NCI-H2171 (cell line): ENCODE measurements at regions not wholly inside any gene's neighbourhood (a gene's known extent, or its start where the extent isn't known, plus 50 kb on each side); places are given as distances from the start of the nearest gene placed in this dataset.

ENCODE experiments used
- DNase-seq: peaks from one replicate; lab custom pipeline; 2025; lab: John Stamatoyannopoulos, UW

DNA sequence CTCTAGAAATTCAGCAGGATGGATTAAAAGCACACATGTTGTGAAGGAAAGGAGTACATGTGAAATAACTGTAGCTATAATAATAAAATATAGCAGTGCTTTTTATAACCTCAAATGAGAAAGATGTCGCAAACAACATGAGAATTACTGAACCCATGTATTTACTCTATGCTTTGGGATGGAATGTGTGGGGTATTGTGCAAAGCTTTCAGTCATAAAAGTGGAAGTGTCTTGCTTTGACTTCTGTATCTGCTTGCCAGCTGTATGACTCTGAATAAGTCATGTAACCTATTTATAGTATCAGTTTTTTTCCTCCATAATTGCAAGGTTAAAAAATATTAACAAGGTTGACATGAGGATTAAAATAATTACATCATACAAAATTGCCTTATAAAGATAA, 519.3 kb upstream of the CADM2 start:
- no peak for DNase-seq

DNA sequence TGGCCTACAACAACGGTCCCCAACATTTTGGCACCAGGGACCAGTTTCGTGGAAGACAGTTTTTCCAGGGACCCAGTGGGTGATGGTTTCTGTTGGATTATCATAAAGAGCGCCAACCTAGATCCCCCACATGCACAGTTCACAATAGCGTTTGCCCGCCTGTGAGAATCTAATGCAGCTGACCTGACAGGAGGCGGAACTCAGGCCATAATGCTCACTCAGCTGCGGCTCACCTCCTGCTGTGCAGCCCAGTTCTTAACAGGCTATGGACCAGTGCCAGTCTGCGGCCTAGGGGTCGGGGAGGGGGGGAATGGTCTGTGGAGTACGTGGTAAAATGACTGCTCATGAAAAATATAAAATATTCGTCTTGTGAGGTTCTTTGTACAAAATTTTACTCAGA, 518.5 kb upstream of the CADM2 start:
- DNase-seq: no peak

GRCh38 chr3:84442533-84442932, 516.3 kb upstream of the CADM2 start:
- no peak for DNase-seq

GRCh38 chr3:84444726-84445521, 513.9 kb upstream of the CADM2 start:
- no peak for DNase-seq

DNA sequence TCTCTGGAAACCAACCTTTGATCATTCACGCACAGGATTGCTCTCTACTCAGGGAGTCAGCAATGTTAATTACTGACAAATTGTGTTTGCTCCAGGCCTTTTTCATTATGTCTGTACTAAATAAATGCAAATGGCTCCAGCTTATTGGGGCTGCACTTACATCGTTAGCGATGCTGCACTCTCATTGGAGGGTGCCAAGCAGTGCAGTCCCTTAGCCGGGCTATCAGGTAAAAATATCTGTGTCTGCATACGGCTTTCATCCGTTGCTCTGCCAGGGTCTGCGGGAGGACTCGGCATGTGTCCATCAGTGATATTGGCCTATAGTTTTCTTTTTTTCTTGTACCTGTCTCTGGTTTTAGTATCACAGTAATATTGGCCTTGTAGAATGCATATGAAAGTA, 471.5 kb upstream of the CADM2 start:
- DNase-seq: no peak

GRCh38 chr3:84504761-84505160, 454.0 kb upstream of the CADM2 start:
- no peak for DNase-seq

GRCh38 chr3:84510007-84510406, 448.8 kb upstream of the CADM2 start:
- DNase-seq: no peak

DNA sequence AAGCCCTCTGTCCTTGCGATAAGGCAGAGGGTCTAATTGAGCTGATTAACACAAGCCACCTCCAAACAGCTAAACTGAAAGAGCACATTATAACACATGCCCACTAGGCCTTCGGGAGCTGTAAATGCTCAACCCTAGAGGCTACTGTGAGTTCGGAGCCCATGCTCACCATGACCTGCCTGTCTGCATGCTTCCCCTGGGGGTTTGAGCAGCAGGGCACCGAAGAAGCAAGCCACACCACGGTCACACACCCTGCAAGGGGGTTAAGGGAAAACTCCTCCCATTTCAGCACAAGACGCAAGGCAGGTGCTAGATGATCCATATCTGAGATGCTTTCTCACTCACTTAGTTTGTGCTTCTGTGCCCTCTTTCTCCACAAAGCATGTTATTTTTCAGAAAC, 435.9 kb upstream of the CADM2 start:
- no peak for DNase-seq

DNA sequence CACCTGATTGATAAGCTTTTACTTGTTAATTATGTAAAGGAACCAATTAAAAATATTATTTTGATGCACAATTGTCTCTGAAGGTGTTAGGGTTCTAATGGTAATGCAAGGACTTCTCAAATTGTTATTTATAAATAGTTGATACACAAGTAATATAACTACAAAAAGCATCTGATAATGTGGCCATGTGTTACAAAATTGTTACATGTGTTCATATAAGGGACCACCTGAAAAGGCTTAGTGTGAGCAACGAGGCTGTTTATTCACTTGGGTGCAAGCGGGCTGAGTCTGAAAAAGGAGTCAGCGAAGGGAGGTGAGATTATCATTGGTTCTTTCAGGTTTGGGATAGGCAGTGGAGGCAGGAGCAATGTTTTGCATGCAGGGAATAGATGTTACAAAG, 421.9 kb upstream of the CADM2 start:
- DNase-seq: no peak

DNA sequence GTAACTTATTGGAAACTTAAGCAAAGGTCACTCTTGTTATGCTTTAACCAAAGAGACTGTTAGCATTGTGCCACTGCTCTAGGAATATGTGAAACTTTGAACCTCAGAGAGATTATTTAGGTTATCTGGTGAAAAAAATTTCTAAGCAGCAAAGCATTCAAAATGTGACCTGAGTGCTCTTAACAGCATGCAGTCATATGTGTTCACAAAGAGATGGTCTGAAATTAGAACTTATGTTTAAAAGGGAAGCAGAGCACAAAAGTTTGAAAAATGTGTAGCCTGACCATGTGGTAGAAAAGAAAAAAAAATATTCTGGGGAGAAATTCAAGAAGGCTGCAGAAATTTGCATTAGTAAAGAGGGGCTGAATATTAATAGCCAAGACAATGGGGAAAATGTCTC, 420.2 kb upstream of the CADM2 start:
- no peak for DNase-seq

GRCh38 chr3:84547207-84547606, 411.6 kb upstream of the CADM2 start:
- DNase-seq: no peak

GRCh38 chr3:84547971-84548970, 410.5 kb upstream of the CADM2 start:
- no peak for DNase-seq

DNA sequence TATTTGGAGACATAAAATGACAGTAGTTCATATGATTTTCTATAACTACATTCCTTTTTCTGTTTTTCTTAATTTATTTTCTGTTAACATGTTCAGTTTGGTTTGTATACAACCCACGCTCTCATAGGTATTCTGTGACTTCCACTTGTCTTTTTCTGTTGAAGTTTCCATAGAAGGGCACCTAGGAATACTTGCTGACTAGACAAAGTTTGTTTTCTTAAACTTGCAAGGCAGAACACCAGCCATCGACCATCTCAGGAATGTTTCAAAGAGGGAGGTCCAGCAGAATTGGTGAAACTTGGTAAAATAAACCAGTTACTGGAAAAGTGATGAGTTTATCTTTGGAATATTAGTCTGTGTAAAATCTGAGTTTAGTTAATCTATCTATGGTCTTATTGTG, 403.2 kb upstream of the CADM2 start:
- no peak for DNase-seq

GRCh38 chr3:84566256-84566655, 392.5 kb upstream of the CADM2 start:
- no peak for DNase-seq

- no peak for DNase-seq
Observed at GRCh38 chr3:84567796-84568195, 391.0 kb upstream of the CADM2 start.

GRCh38 chr3:84573962-84574361, 384.8 kb upstream of the CADM2 start:
- no peak for DNase-seq

DNA sequence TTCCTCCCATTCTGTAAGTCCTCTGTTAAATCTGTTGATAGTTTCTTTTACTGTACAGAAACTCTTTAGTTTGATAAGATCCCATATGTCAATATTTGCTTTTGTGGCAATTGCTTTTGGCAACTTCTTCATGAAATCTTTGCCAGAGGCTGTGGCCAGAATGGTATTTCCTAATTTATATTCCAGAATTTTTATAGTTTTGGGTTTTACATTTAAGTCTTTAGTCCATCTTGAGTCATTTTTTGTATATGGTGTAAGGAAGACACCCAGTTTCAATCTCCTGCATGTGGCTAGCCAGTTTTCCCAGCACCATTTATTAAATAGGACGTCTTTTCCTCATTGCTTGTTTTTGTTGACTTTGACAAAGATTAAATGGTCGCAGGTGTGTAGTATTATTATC, 372.4 kb upstream of the CADM2 start:
- DNase-seq: no peak

- no peak for DNase-seq
Observed at GRCh38 chr3:84600703-84601225, 358.0 kb upstream of the CADM2 start.

DNA sequence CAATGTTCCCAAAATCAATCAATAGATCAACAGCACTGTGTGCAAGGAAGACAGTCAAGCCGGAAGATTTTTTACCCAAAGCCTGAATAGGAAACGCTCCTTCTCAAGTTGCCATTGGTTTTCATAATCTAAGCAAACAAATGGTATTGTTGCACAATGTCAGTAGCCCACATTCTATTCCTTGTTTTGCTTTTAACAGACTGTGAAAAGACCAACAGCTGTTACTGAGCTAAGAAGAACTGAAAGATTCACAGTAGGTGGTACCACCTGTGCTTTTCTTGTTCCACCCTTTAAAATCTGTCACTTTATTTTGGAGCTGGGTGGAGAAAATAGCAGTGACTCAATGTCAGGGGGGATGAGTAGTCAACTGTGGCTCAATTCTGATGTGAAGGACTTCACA, 357.5 kb upstream of the CADM2 start:
- peak; percentile 75 for DNase-seq

DNA sequence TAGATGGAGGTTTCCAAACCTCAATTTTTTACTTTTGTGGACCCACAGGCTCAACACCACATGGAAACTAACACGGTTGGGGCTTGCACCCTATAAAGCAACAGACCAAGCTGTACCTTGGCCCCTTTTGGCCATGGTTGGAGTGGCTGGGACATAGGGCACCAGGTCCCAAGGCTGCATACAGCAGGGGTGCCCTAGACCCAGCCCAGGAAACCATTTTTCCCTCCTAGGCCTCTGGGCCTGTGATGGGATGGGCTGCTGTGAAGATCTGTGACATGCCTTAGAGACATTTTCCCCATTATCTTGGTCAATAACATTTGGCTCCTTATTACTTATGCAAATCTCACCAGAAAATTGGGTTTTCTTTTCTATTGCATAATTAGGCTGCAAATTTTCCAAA, 337.0 kb upstream of the CADM2 start:
- DNase-seq: no peak

DNA sequence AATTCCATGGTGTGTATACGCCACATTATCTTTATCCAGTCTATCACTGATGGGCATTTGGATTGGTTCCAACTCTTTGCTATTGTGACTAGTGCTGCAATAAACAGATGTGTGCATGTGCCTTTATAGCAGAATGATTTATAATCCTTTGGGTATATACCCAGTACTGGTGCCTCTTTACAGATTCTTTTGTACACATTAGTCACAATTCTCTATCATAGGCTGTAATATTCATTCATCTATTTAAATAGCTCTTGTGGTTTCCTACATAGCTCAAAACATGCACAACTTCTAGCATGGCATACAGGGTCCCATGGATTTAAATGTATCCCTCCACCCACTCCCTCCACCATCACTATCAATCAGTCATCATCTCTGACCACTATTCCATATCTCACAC, 324.1 kb upstream of the CADM2 start:
- no peak for DNase-seq

GRCh38 chr3:84637272-84637671, 321.5 kb upstream of the CADM2 start:
- DNase-seq: no peak

GRCh38 chr3:84666468-84666867, 292.3 kb upstream of the CADM2 start:
- DNase-seq: no peak
